ENCODE measurements at regions not wholly inside any gene's neighbourhood (a gene's known extent, or its start where the extent isn't known, plus 50 kb on each side); places are given as distances from the start of the nearest gene placed in this dataset.
"Not testable (repeated sequence)": the region's sequence is repeated elsewhere in the genome, so short reads cannot be mapped to it uniquely, and the experiment has no call there.

DNA sequence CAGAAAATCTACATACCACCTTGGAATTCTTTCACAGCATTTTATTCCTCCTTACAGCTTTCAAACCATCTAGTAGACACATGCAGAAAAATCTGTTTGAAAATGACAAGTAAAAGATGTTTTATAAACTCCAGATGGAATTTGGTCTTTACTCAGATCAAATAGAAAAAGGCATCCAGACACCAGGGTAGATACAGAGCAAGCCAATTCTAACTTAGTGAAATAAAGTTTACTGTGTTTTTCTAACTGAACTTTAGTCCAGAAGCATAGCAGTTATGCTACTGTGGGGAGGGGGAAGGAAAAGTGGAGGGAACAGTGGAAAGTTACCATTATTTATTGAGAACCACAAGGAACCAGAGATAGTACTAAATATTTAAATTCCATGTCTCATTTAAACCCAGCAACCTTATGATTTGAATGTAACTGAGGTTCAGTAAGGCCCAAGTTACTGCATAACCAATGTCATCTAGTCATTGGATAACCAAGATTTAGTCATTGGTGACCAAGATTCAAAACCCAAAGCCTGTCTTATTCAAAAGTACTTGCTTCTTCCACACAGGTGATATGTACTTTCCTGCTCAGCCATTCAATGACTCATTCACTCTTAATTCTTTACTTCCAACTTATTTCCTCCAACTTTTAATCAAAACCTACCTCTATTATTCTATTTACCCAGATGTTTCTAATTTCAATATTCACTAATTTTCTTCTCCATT is 57.7 kb downstream of the RAD51AP2 start:
- no peak overlapping the region for H3K4me3 ChIP-seq (ENCODE audit: low read depth, low read length)
- in situ Hi-C loops (cut with HindIII; ENCODE audit: low sequenced_read_pairs) = no loop called here
- no peak for DNase-seq (ENCODE audit: low read depth)
- TF ChIP-seq, protein P1, sequence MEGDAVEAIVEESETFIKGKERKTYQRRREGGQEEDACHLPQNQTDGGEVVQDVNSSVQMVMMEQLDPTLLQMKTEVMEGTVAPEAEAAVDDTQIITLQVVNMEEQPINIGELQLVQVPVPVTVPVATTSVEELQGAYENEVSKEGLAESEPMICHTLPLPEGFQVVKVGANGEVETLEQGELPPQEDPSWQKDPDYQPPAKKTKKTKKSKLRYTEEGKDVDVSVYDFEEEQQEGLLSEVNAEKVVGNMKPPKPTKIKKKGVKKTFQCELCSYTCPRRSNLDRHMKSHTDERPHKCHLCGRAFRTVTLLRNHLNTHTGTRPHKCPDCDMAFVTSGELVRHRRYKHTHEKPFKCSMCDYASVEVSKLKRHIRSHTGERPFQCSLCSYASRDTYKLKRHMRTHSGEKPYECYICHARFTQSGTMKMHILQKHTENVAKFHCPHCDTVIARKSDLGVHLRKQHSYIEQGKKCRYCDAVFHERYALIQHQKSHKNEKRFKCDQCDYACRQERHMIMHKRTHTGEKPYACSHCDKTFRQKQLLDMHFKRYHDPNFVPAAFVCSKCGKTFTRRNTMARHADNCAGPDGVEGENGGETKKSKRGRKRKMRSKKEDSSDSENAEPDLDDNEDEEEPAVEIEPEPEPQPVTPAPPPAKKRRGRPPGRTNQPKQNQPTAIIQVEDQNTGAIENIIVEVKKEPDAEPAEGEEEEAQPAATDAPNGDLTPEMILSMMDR (IDR thresholded peaks at IDR 0.05; ENCODE audit: low read depth, low read length, missing control alignments) = no peak

GRCh38 chr2:17455343-17455742 is 62.9 kb downstream of the RAD51AP2 start:
- TF ChIP-seq, protein P1 (IDR thresholded peaks at IDR 0.05; ENCODE audit: low read depth, low read length, missing control alignments) = no peak
- in situ Hi-C loops (cut with HindIII; ENCODE audit: low sequenced_read_pairs) = no loop called here
- no peak for DNase-seq (ENCODE audit: low read depth)
- H3K4me3 ChIP-seq (ENCODE audit: low read depth, low read length) = no peak overlapping the region

DNA sequence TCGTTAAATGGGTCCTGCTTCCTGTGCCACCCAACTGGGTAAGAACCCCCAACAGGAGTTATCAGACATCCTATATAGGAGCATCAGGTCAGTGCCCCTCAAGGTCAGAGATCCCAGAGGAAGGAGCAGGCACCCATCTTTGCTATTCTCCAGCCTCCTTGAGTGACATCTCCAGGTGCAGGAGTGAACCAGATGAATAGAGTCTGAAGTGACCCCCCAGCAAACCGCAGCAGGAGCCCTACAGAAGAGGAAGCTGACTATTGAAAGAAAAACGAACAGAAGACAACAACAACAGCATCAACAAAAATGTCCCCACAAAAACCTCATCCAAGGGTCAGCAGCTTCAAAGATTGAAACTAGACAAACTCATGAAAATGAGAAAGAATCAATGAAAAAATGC is 72.0 kb downstream of the RAD51AP2 start:
- H3K4me3 ChIP-seq (ENCODE audit: low read depth, low read length); DNase-seq (ENCODE audit: low read depth); in situ Hi-C loops (cut with HindIII; ENCODE audit: low sequenced_read_pairs): not testable (repeated sequence)

- in situ Hi-C loops (cut with HindIII; ENCODE audit: low sequenced_read_pairs) = no loop called here
- no peak overlapping the region for H3K4me3 ChIP-seq (ENCODE audit: low read depth, low read length)
- TF ChIP-seq, protein P1 (IDR thresholded peaks at IDR 0.05; ENCODE audit: low read depth, low read length, missing control alignments) = no peak
- DNase-seq (ENCODE audit: low read depth) = no peak
These were observed 72.5 kb downstream of the RAD51AP2 start for GRCh38 chr2:17445744-17446143.

DNA sequence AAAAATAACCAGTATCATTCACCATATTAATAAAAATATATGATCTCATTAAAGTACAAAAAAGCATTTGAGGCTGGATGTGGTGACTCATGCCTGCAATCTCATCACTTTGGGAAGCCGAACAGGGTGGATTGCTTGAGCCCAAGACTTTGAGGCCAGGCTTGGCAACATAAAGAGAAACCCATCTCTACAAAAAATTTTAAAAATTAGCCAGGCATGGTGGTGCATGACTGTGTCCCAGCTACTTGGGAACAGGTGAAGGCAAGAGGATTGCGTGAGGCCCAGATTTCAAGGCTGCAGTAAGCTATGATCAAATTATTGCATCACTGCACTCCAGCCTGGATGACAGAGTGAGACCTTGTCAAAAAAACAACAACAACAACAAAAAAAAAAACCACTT is 75.9 kb downstream of the RAD51AP2 start:
- in situ Hi-C loops (cut with HindIII; ENCODE audit: low sequenced_read_pairs) = loop anchor here (5.0 kb wide), 1 partner anchor 40 kb away; no protein-coding TSS in a partner anchor
- H3K4me3 ChIP-seq (ENCODE audit: low read depth, low read length) = no peak overlapping the region
- no peak for DNase-seq (ENCODE audit: low read depth)
- TF ChIP-seq, protein P1 (IDR thresholded peaks at IDR 0.05; ENCODE audit: low read depth, low read length, missing control alignments) = no peak

DNA sequence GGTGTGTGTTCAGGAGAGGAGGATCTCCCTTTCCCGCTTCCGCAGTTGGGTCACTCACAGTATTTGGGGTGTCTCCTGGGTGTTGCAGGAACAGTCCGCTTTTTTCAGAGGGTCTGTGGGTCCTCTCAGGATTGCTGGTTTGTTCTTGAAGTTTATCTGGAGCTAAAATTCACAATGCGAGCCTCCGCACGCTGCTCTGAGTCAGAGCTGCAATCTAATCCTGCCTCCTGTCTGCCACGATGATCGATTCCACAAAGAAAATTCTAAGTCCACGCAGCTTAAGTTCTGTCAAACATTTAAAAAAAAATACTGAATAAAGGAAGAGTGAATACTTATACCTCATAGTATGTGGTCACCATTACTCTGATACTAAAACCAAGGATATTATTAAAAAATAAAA is 76.5 kb downstream of the RAD51AP2 start:
- DNase-seq (ENCODE audit: low read depth) = no peak
- in situ Hi-C loops (cut with HindIII; ENCODE audit: low sequenced_read_pairs) = loop anchor here (5.0 kb wide), 1 partner anchor 41 kb away; no protein-coding TSS in a partner anchor
- TF ChIP-seq, protein P1 (IDR thresholded peaks at IDR 0.05; ENCODE audit: low read depth, low read length, missing control alignments) = no peak
- H3K4me3 ChIP-seq (ENCODE audit: low read depth, low read length) = no peak overlapping the region

DNA sequence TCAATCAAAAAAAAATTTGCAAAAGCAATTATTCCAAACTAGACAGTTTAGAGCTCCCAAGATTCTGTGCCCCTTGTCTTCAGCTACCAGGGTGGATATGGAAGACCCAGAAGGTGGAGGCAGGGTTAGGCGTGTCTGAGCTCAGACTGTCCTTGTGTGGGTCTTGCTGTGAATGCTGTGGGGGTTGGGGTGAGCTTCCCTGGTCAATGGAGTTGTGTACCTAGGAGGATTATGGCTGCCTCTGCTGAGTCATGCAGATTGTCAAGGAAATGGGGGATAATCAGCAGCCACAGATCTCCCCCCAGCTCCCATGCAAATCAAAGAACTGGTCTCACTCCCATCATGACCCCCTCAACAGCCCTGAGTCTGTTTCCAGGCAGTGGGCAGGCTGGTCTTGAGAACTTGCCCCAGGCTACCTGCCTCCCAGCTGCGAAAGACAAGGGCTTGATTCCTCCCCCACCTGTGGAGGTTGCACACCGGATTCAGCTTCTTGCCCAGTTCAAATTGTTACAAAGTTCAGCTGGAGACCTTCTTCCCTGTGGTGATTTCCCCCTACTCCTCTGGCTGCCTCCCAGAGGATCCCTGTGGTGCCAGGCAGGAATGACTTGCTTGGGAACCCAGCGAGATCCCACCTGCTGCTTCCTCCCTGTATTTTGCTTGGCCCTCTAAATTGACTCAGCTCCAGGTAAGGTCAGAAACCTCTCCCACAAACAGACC is 77.0 kb downstream of the RAD51AP2 start:
- in situ Hi-C loops (cut with HindIII; ENCODE audit: low sequenced_read_pairs) = loop anchor here (5.0 kb wide), 1 partner anchor 41 kb away; no protein-coding TSS in a partner anchor
- no peak overlapping the region for H3K4me3 ChIP-seq (ENCODE audit: low read depth, low read length)
- no peak for DNase-seq (ENCODE audit: low read depth)

More for the DNA sequence above, 77.0 kb downstream of the RAD51AP2 start:
- TF ChIP-seq, protein P1 (IDR thresholded peaks at IDR 0.05; ENCODE audit: low read depth, low read length, missing control alignments) = no peak
